ENCODE measurements at regions not wholly inside any gene's neighbourhood (a gene's known extent, or its start where the extent isn't known, plus 50 kb on each side); places are given as distances from the start of the nearest gene placed in this dataset.

DNA sequence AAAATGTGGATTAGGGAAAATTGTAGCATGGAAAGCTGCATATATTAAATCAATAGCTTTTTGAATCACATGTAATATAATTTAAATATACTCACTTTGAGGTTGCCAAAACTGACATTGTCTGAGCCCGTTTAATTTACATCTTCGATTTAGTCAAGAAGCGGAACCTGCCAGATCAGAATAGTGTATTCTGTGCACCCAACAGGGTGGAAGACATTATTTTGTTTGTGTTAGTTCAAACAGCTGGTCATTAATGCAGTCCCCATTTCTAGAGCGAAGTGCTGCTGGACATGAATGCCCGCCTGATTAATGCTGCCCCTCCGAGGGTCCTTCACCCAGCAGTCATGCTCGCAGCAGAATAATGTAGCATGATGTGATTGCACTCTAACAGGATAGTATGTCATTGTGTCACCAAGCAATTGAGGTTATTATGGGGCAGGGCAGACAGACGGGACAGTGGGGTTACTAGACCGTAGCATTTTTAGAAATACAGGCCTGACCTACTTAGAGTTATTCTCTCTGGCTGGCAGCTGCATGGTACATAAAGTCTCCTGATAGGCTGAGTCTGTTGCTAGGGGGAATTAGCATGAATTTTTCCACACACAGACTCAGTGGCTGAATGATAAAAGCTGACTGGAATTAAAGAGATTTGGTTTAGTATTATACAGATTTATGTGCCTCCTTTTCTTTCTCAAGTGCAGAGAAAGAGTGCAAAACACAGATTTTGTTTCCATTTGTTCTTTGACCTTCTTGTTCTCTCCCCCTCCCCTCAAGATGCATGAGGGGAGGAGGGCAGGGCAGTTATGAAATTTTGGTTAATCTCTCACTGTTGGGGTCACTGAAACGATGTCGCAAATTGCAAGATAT is 147.1 kb downstream of the PRL start:
- no peaks in the 10 kb centered on the region for H3K9me3 ChIP-seq
- Mint-ChIP-seq H3K27ac (peak overlapping the region in 1 of 2 donors; percentile 59), H3K9me3 (peaks cover 0 to 2% (median 0%) of the 10 kb centered on the region in 3 donors), H3K4me3 (no peak overlapping the region), H3K36me3 (no peaks in the 10 kb centered on the region), H3K4me1 (peaks cover 7 to 36% (median 21%) of the 10 kb centered on the region in 3 donors), H3K27me3 (peaks cover 10 to 14% of the 10 kb centered on the region in 2 donors)
- no peak overlapping the region for H3K27ac ChIP-seq (ENCODE audit: low read length)
- DNase-seq (no peak), ATAC-seq (replicated peaks in 1 of 4) (no peak)
- ChIA-PET CTCF (no interaction called here), POLR2A (no interaction called here)
- no peaks in the 10 kb centered on the region for H3K36me3 ChIP-seq (ENCODE audit: control insufficient read depth in 2 of 2, extremely low read depth in 1 of 2, insufficient read depth in 1 of 2, low read length in 1 of 2)
- H3K4me3 ChIP-seq (ENCODE audit: control insufficient read depth in 1 of 2, extremely low read depth in 1 of 2, low read length in 1 of 2) = no peak overlapping the region
- 91% methylated on average over 4 of the region's 11 CpGs for WGBS (ENCODE audit: insufficient coverage)
- H3K4me1 ChIP-seq (ENCODE audit: control insufficient read depth in 1 of 2, extremely low read depth in 1 of 2, insufficient read depth in 2 of 2, low read length in 2 of 2) = peaks cover 13 to 30% of the 10 kb centered on the region in 2 experiments
- H3K27me3 ChIP-seq (replicated peaks in 1 of 2; ENCODE audit: control insufficient read depth in 2 of 2, extremely low read depth in 1 of 2, insufficient read depth in 2 of 2, low read length in 1 of 2) = peaks cover 0 to 9% of the 10 kb centered on the region in 2 experiments

DNA sequence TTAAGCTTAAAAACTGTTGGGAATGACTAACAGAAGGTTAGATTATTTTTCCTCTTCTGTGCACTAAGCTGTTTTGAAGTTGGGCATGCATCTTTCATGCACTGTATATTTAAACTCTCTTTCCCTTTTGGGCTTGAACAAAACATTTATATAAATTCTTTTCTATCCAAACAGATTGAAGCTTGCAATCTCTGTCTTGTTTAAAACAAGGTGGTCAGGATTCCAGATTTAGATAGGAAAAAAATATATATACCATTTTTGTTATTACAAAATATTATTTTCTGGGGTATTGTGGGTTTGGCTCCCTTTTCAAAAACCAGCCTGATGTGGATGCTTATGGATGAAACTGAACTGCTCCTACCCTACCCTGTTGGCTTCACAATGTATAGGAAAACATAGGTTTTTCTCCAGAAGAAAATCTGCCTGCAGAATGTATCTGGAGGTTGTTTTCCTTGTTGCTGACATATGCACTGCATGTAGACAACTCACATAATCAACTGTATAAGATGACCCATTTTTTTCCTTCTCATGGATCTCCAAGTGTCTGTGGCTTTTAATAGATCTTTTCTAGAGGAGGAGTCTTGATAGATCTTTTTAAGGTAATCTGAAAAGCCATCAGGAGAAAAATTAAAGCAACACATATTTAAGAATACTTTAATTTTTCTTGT is 146.3 kb downstream of the PRL start:
- no peaks in the 10 kb centered on the region for H3K36me3 Mint-ChIP-seq
- ChIA-PET POLR2A (no interaction called here), CTCF (no interaction called here)
- no peaks in the 10 kb centered on the region for H3K9me3 Mint-ChIP-seq
- H3K27ac Mint-ChIP-seq = no peak overlapping the region
- no peak for DNase-seq
- peaks cover 0 to 9% of the 10 kb centered on the region in 2 experiments for H3K27me3 ChIP-seq (replicated peaks in 1 of 2; ENCODE audit: control insufficient read depth in 2 of 2, extremely low read depth in 1 of 2, insufficient read depth in 2 of 2, low read length in 1 of 2)
- peaks cover 9 to 14% of the 10 kb centered on the region in 2 donors for H3K27me3 Mint-ChIP-seq
- no peak for ATAC-seq (replicated peaks in 1 of 4)
- no peak overlapping the region for H3K4me3 Mint-ChIP-seq
- no peaks in the 10 kb centered on the region for H3K36me3 ChIP-seq (ENCODE audit: control insufficient read depth in 2 of 2, extremely low read depth in 1 of 2, insufficient read depth in 1 of 2, low read length in 1 of 2)
- no peak overlapping the region for H3K4me3 ChIP-seq (ENCODE audit: control insufficient read depth in 1 of 2, extremely low read depth in 1 of 2, low read length in 1 of 2)
- peaks cover 7 to 36% (median 21%) of the 10 kb centered on the region in 3 donors for H3K4me1 Mint-ChIP-seq
- H3K4me1 ChIP-seq (ENCODE audit: control insufficient read depth in 1 of 2, extremely low read depth in 1 of 2, insufficient read depth in 2 of 2, low read length in 2 of 2) = peaks cover 13 to 30% of the 10 kb centered on the region in 2 experiments
- no peak overlapping the region for H3K27ac ChIP-seq (ENCODE audit: low read length)
- no peaks in the 10 kb centered on the region for H3K9me3 ChIP-seq

GRCh38 chr6:22151892-22152291 is 144.9 kb downstream of the PRL start:
- no CpG with 5 or more reads among the region's 1 CpG for WGBS (ENCODE audit: insufficient coverage)
- no peak overlapping the region for H3K27ac Mint-ChIP-seq
- no peak for ATAC-seq (replicated peaks in 1 of 4)
- peaks cover 2 to 28% (median 15%) of the 10 kb centered on the region in 3 donors for H3K4me1 Mint-ChIP-seq
- H3K9me3 ChIP-seq = no peaks in the 10 kb centered on the region
- no peak overlapping the region for H3K27ac ChIP-seq (ENCODE audit: low read length)
- POLR2A ChIA-PET = no interaction called here
- H3K4me3 Mint-ChIP-seq = no peak overlapping the region
- CTCF ChIA-PET = no interaction called here
- peaks cover 0 to 4% of the 10 kb centered on the region in 2 experiments for H3K27me3 ChIP-seq (replicated peaks in 1 of 2; ENCODE audit: control insufficient read depth in 2 of 2, extremely low read depth in 1 of 2, insufficient read depth in 2 of 2, low read length in 1 of 2)
- H3K4me3 ChIP-seq (ENCODE audit: control insufficient read depth in 1 of 2, extremely low read depth in 1 of 2, low read length in 1 of 2) = no peak overlapping the region
- peaks cover 6 to 7% of the 10 kb centered on the region in 2 donors for H3K27me3 Mint-ChIP-seq
- no peaks in the 10 kb centered on the region for H3K36me3 ChIP-seq (ENCODE audit: control insufficient read depth in 2 of 2, extremely low read depth in 1 of 2, insufficient read depth in 1 of 2, low read length in 1 of 2)
- no peak for DNase-seq
- H3K4me1 ChIP-seq (ENCODE audit: control insufficient read depth in 1 of 2, extremely low read depth in 1 of 2, insufficient read depth in 2 of 2, low read length in 2 of 2) = peaks cover 5 to 28% of the 10 kb centered on the region in 2 experiments
- H3K9me3 Mint-ChIP-seq = no peaks in the 10 kb centered on the region
- H3K36me3 Mint-ChIP-seq = no peaks in the 10 kb centered on the region

GRCh38 chr6:22152841-22153240 is 144.0 kb downstream of the PRL start:
- no peaks in the 10 kb centered on the region for H3K36me3 Mint-ChIP-seq
- ATAC-seq (replicated peaks in 1 of 4) (no peak), DNase-seq (no peak)
- no peak overlapping the region for H3K27ac Mint-ChIP-seq
- Histone ChIP-seq H3K27me3 (replicated peaks in 1 of 2; ENCODE audit: control insufficient read depth in 2 of 2, extremely low read depth in 1 of 2, insufficient read depth in 2 of 2, low read length in 1 of 2) (no peaks in the 10 kb centered on the region), H3K27ac (ENCODE audit: low read length) (no peak overlapping the region), H3K36me3 (ENCODE audit: control insufficient read depth in 2 of 2, extremely low read depth in 1 of 2, insufficient read depth in 1 of 2, low read length in 1 of 2) (no peaks in the 10 kb centered on the region), H3K9me3 (no peaks in the 10 kb centered on the region), H3K4me3 (ENCODE audit: control insufficient read depth in 1 of 2, extremely low read depth in 1 of 2, low read length in 1 of 2) (no peak overlapping the region), H3K4me1 (ENCODE audit: control insufficient read depth in 1 of 2, extremely low read depth in 1 of 2, insufficient read depth in 2 of 2, low read length in 2 of 2) (peaks cover 3 to 22% of the 10 kb centered on the region in 2 experiments)
- peaks cover 3 to 4% of the 10 kb centered on the region in 2 donors for H3K27me3 Mint-ChIP-seq
- no peaks in the 10 kb centered on the region for H3K9me3 Mint-ChIP-seq
- peaks cover 2 to 18% (median 6%) of the 10 kb centered on the region in 3 donors for H3K4me1 Mint-ChIP-seq
- CTCF ChIA-PET = no interaction called here
- H3K4me3 Mint-ChIP-seq = no peak overlapping the region
- POLR2A ChIA-PET = no interaction called here

GRCh38 chr6:22153384-22154158 is 143.3 kb downstream of the PRL start:
- Mint-ChIP-seq H3K27ac (no peak overlapping the region), H3K27me3 (peaks cover under 1 to 2% of the 10 kb centered on the region in 2 donors), H3K36me3 (no peaks in the 10 kb centered on the region), H3K4me1 (peaks cover 0 to 11% (median 2%) of the 10 kb centered on the region in 3 donors), H3K4me3 (no peak overlapping the region), H3K9me3 (no peaks in the 10 kb centered on the region)
- Histone ChIP-seq H3K27ac (ENCODE audit: low read length) (no peak overlapping the region), H3K4me1 (ENCODE audit: control insufficient read depth in 1 of 2, extremely low read depth in 1 of 2, insufficient read depth in 2 of 2, low read length in 2 of 2) (peaks cover 0 to 15% of the 10 kb centered on the region in 2 experiments), H3K27me3 (replicated peaks in 1 of 2; ENCODE audit: control insufficient read depth in 2 of 2, extremely low read depth in 1 of 2, insufficient read depth in 2 of 2, low read length in 1 of 2) (no peaks in the 10 kb centered on the region), H3K4me3 (ENCODE audit: control insufficient read depth in 1 of 2, extremely low read depth in 1 of 2, low read length in 1 of 2) (no peak overlapping the region), H3K36me3 (ENCODE audit: control insufficient read depth in 2 of 2, extremely low read depth in 1 of 2, insufficient read depth in 1 of 2, low read length in 1 of 2) (no peaks in the 10 kb centered on the region), H3K9me3 (no peaks in the 10 kb centered on the region)
- DNase-seq = no peak
- ATAC-seq (replicated peaks in 1 of 4) = no peak
- ChIA-PET POLR2A (no interaction called here), CTCF (no interaction called here)
- WGBS (ENCODE audit: insufficient coverage) = 86% methylated on average over 1 of the region's 6 CpGs

DNA sequence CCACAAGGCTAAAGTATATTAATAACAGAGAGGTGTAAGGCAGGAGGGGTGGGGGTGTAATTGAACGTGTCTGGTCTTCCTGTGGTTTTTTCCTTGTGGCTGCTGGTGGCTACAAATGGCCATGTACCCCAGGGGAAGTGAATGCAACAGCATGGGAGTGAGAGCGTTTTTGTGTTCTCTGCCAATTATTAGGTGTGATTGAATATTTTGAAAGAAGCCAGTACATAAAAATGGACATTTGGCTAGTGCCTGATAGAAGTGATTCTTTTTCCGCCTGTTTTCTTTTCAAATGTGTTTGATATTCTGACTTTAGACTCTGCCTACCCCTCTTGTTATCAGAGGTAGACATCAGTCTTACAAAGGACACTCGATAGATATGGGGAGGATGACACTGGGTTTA is 141.3 kb downstream of the PRL start:
- H3K4me3 Mint-ChIP-seq = no peak overlapping the region
- no peak for DNase-seq
- no peaks in the 10 kb centered on the region for H3K9me3 ChIP-seq
- no peak overlapping the region for H3K4me3 ChIP-seq (ENCODE audit: control insufficient read depth in 1 of 2, extremely low read depth in 1 of 2, low read length in 1 of 2)
- ChIA-PET POLR2A (no interaction called here), CTCF (no interaction called here)
- no peak overlapping the region for H3K27ac ChIP-seq (ENCODE audit: low read length)
- no peak for ATAC-seq (replicated peaks in 1 of 4)
- no peaks in the 10 kb centered on the region for H3K4me1 ChIP-seq (ENCODE audit: control insufficient read depth in 1 of 2, extremely low read depth in 1 of 2, insufficient read depth in 2 of 2, low read length in 2 of 2)
- peaks cover 0 to 2% (median 0%) of the 10 kb centered on the region in 3 donors for H3K4me1 Mint-ChIP-seq
- no peaks in the 10 kb centered on the region for H3K9me3 Mint-ChIP-seq
- WGBS (ENCODE audit: insufficient coverage) = 51% methylated on average over 2 of the region's 4 CpGs
- H3K27ac Mint-ChIP-seq = no peak overlapping the region
- no peaks in the 10 kb centered on the region for H3K36me3 Mint-ChIP-seq
- H3K27me3 ChIP-seq (replicated peaks in 1 of 2; ENCODE audit: control insufficient read depth in 2 of 2, extremely low read depth in 1 of 2, insufficient read depth in 2 of 2, low read length in 1 of 2) = no peaks in the 10 kb centered on the region
- no peaks in the 10 kb centered on the region for H3K36me3 ChIP-seq (ENCODE audit: control insufficient read depth in 2 of 2, extremely low read depth in 1 of 2, insufficient read depth in 1 of 2, low read length in 1 of 2)
- no peaks in the 10 kb centered on the region for H3K27me3 Mint-ChIP-seq

All from T-cell (primary cell).